ENCODE measurements at regions not wholly inside any gene's neighbourhood (a gene's known extent, or its start where the extent isn't known, plus 50 kb on each side); places are given as distances from the start of the nearest gene placed in this dataset.

- intact Hi-C loops (cut with micrococcal nuclease; ENCODE audit: unreplicated experiment) = no loop called here
- no peak overlapping the region for H3K9ac ChIP-seq (ENCODE audit: control insufficient read depth, insufficient read depth, low read length)
- ChIA-PET CTCF (interaction anchor here (0.9 to 1.1 kb wide), 2 partner anchors 14 to 18 kb away, joined by 3 to 5 read pairs; no protein-coding TSS in a partner anchor), SMC1A (ENCODE audit: uncharacterized antibody, unreplicated experiment) (no interaction called here), POLR2A (no interaction called here), RAD21 (ENCODE audit: unreplicated experiment) (no interaction called here)
- H3K79me2 ChIP-seq (ENCODE audit: control insufficient read depth, insufficient read depth, low read length) = no peaks in the 10 kb centered on the region
- FAIRE-seq (no peak), ATAC-seq (no peak), DNase-seq (ENCODE audit: low read depth, low spot score) (no peak)
- H3K9me3 ChIP-seq (replicated peaks; ENCODE audit: control insufficient read depth, insufficient read depth, low read length) = no peaks in the 10 kb centered on the region
- 25% methylated on average over 3 of the region's 3 CpGs for WGBS (ENCODE audit: insufficient coverage, insufficient replicate concordance, low lambda C conversion rate, missing lambda C conversion rate)
- no peaks in the 10 kb centered on the region for H3K36me3 ChIP-seq (ENCODE audit: control insufficient read depth in 2 of 2, insufficient read depth in 2 of 2, low read length in 1 of 2)
- H3K27me3 ChIP-seq (replicated peaks in 1 of 2; ENCODE audit: control insufficient read depth in 2 of 2, insufficient read depth in 2 of 2, low read length in 1 of 2) = no peaks in the 10 kb centered on the region
- H4K20me1 ChIP-seq (ENCODE audit: control insufficient read depth, insufficient read depth) = no peaks in the 10 kb centered on the region
- H3K4me2 ChIP-seq (ENCODE audit: control insufficient read depth, insufficient read depth) = no peak overlapping the region
- H3K27ac ChIP-seq (ENCODE audit: control insufficient read depth, insufficient read depth) = no peak overlapping the region
- no TSS peak for BruUV-seq (replicated peaks)
- H2AFZ ChIP-seq (ENCODE audit: control insufficient read depth, low read depth, low read length) = no peak overlapping the region
- no peaks in the 10 kb centered on the region for H3K4me1 ChIP-seq (ENCODE audit: control insufficient read depth, insufficient read depth, low read length)
- in situ Hi-C loops (cut with MboI) = no loop called here
- H3K4me3 ChIP-seq = no peak overlapping the region
- no peak for TF ChIP-seq POLR2AphosphoS5 (IDR thresholded peaks at IDR 0.05; ENCODE audit: low read length)
- no peak for TF ChIP-seq ATF7 (IDR thresholded peaks at IDR 0.05; ENCODE audit: low read depth)
- no peak for TF ChIP-seq SMAD5 (IDR thresholded peaks at IDR 0.05; ENCODE audit: low read depth)
- no peak for TF ChIP-seq TBL1XR1 (IDR thresholded peaks at IDR 0.05; ENCODE audit: low read depth, low read length)
- no peak for TF ChIP-seq ZNF274 (IDR thresholded peaks at IDR 0.05; ENCODE audit: insufficient read depth, insufficient read length)
- no peak for TF ChIP-seq MTA2 (IDR thresholded peaks at IDR 0.05; ENCODE audit: low read depth)
- TF ChIP-seq BCLAF1 (IDR thresholded peaks at IDR 0.05) = no peak
- TF ChIP-seq CREB1 (IDR thresholded peaks at IDR 0.05; ENCODE audit: low read depth) = no peak
- TF ChIP-seq SMC3 (IDR thresholded peaks at IDR 0.05; ENCODE audit: borderline replicate concordance, low read length) = no peak
- TF ChIP-seq PRDM15 (CRISPR knock-in tag; IDR thresholded peaks at IDR 0.05) = no peak
- TF ChIP-seq NR2F1 (conservative IDR thresholded peaks at IDR 0.05) = no peak
- TF ChIP-seq ZBTB33 (IDR thresholded peaks at IDR 0.05) = no peak
- TF ChIP-seq RELA (IDR thresholded peaks at IDR 0.05; ENCODE audit: borderline replicate concordance, partially characterized antibody) = no peak
- no peak for TF ChIP-seq PKNOX1 (IDR thresholded peaks at IDR 0.05)
- no peak for TF ChIP-seq KAT2A (conservative IDR thresholded peaks at IDR 0.05; ENCODE audit: control insufficient read depth, low read depth, low read length)
- no peak for TF ChIP-seq POLR2A (IDR thresholded peaks at IDR 0.05; ENCODE audit: low read depth, low read length)
- TF ChIP-seq CBX5 (IDR thresholded peaks at IDR 0.05; ENCODE audit: low read depth) = no peak
- TF ChIP-seq NFYB (IDR thresholded peaks at IDR 0.05; ENCODE audit: insufficient read depth, low read depth, low read length) = no peak
Measured at GRCh38 chr2:83251321-83251872, 1207.7 kb downstream of the SUCLG1 start.
